ENCODE measurements at regions not wholly inside any gene's neighbourhood (a gene's known extent, or its start where the extent isn't known, plus 50 kb on each side); places are given as distances from the start of the nearest gene placed in this dataset.

GRCh38 chr7:4552985-4553384 lies 129.1 kb upstream of the FOXK1 start:
- TF ChIP-seq POLR2AphosphoS5 (IDR thresholded peaks at IDR 0.05; ENCODE audit: borderline replicate concordance, low read depth, low read length) (no peak), EZH2 (IDR thresholded peaks at IDR 0.05) (no peak)

Measured in SK-N-MC (cell line).